ENCODE measurements at regions not wholly inside any gene's neighbourhood (a gene's known extent, or its start where the extent isn't known, plus 50 kb on each side); places are given as distances from the start of the nearest gene placed in this dataset.

- TF ChIP-seq CTCF (IDR thresholded peaks at IDR 0.05) = no peak
- TF ChIP-seq POLR2A (IDR thresholded peaks at IDR 0.05) = no peak
- no peak overlapping the region for H3K4me3 ChIP-seq (ENCODE audit: low read depth, poor library complexity, severe bottlenecking)
- intact Hi-C loops (cut with DNase I; ENCODE audit: low total_unique reads) = no loop called here
- no peak for DNase-seq (ENCODE audit: low spot score in 2 of 2)
- WGBS, 2 donors = 47 to 60% methylated on average over 2 of the region's 2 CpGs
These were observed 70.6 kb upstream of the TLL1 start for GRCh38 chr4:165802452-165802851.

GRCh38 chr4:165803005-165803404 is 70.0 kb upstream of the TLL1 start:
- TF ChIP-seq CTCF (IDR thresholded peaks at IDR 0.05) = no peak
- TF ChIP-seq POLR2A (IDR thresholded peaks at IDR 0.05) = no peak
- no peak for DNase-seq (ENCODE audit: low spot score in 2 of 2)
- H3K4me3 ChIP-seq (ENCODE audit: low read depth, poor library complexity, severe bottlenecking) = no peak overlapping the region
- intact Hi-C loops (cut with DNase I; ENCODE audit: low total_unique reads) = no loop called here

GRCh38 chr4:165805406-165805805 is 67.6 kb upstream of the TLL1 start:
- intact Hi-C loops (cut with DNase I; ENCODE audit: low total_unique reads) = no loop called here
- TF ChIP-seq POLR2A (IDR thresholded peaks at IDR 0.05) (no peak), CTCF (IDR thresholded peaks at IDR 0.05) (no peak)
- H3K4me3 ChIP-seq (ENCODE audit: low read depth, poor library complexity, severe bottlenecking) = no peak overlapping the region
- DNase-seq (ENCODE audit: low spot score in 2 of 2) = no peak

- no peak overlapping the region for H3K4me3 ChIP-seq (ENCODE audit: low read depth, poor library complexity, severe bottlenecking)
- TF ChIP-seq POLR2A (IDR thresholded peaks at IDR 0.05) (no peak), CTCF (IDR thresholded peaks at IDR 0.05) (no peak)
- intact Hi-C loops (cut with DNase I; ENCODE audit: low total_unique reads) = no loop called here
- no peak for DNase-seq (ENCODE audit: low spot score in 2 of 2)
These were observed 66.4 kb upstream of the TLL1 start for GRCh38 chr4:165806613-165807012.

- TF ChIP-seq CTCF (IDR thresholded peaks at IDR 0.05) = no peak
- no peak for TF ChIP-seq POLR2A (IDR thresholded peaks at IDR 0.05)
- WGBS, 2 donors = 68 to 71% methylated on average over 2 of the region's 2 CpGs
- H3K4me3 ChIP-seq (ENCODE audit: low read depth, poor library complexity, severe bottlenecking) = no peak overlapping the region
- no peak for DNase-seq (ENCODE audit: low spot score in 2 of 2)
- intact Hi-C loops (cut with DNase I; ENCODE audit: low total_unique reads) = no loop called here
These were observed 62.3 kb upstream of the TLL1 start for GRCh38 chr4:165810726-165811125.

GRCh38 chr4:165813606-165814005 is 59.4 kb upstream of the TLL1 start:
- intact Hi-C loops (cut with DNase I; ENCODE audit: low total_unique reads) = no loop called here
- TF ChIP-seq POLR2A (IDR thresholded peaks at IDR 0.05) = no peak
- no peak for TF ChIP-seq CTCF (IDR thresholded peaks at IDR 0.05)
- no peak overlapping the region for H3K4me3 ChIP-seq (ENCODE audit: low read depth, poor library complexity, severe bottlenecking)
- DNase-seq (ENCODE audit: low spot score in 2 of 2) = no peak

Measured in lower leg skin (tissue), 4 donors.